ENCODE measurements at regions not wholly inside any gene's neighbourhood (a gene's known extent, or its start where the extent isn't known, plus 50 kb on each side); places are given as distances from the start of the nearest gene placed in this dataset.
A peak's percentile ranks its signal among the peaks of the same experiment; 100 is the strongest.
"Not testable (repeated sequence)": the region's sequence is repeated elsewhere in the genome, so short reads cannot be mapped to it uniquely, and the experiment has no call there.

DNA sequence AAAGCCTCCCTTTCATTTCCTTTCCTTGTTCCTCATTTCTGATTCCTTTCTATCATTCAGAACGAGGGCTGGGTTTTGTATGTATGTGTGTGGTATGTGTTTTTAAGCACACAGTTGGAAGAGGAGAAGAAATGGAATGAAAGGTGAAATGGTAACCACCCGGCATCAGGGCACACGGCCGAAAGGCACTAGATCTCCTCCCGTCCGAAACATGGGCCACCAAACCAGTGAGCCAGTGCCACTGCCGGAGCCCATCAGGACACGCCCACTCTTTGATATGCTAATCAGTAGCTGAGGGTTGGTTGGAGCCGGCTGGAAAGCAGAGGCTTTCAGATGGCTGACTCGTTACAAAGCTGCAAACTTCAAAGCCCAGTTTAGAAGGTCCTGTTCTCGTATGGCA lies 228.6 kb upstream of the JARID2 start:
- no peaks in the 10 kb centered on the region for H3K27me3 ChIP-seq (ENCODE audit: control insufficient read depth, insufficient read depth, low read length)
- H3K4me1 ChIP-seq (ENCODE audit: control insufficient read depth, insufficient read depth, low read length), result peaks cover 8% of the 10 kb centered on the region
- WGBS (ENCODE audit: insufficient coverage), result 18% methylated on average over 10 of the region's 11 CpGs
- no peak overlapping the region for H3K27ac ChIP-seq (ENCODE audit: low read depth, low read length)
- no peak overlapping the region for H3K4me3 ChIP-seq (ENCODE audit: low read depth, low read length)
- H3K36me3 ChIP-seq (ENCODE audit: control insufficient read depth, insufficient read depth, low read length), result no peaks in the 10 kb centered on the region
- peak in 2 of 6 donors; percentile 54 to 58 for DNase-seq (ENCODE audit: low read depth in 4 of 6, low spot score in 6 of 6)
- H3K9me3 ChIP-seq (ENCODE audit: control insufficient read depth, insufficient read depth, low read length), result no peaks in the 10 kb centered on the region

DNA sequence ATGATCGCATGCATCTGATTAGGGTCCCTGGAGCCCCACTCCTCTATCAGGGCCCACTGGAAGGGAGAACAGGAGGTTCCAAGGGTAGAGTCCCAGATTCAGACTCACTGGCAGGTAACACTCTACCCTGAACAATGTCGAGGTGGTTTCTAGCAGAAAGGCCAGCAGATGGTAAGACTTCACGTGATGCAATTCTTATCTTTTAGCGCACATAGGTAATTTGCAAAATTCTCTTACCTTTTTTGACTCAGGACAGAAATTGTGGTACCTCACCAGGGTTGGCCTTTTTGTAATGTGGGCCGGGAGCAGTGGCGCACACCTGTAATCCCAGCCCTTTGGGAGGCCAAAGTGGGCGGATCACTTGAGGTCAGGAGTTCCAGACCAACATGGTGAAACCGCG lies 228.1 kb upstream of the JARID2 start:
- Histone ChIP-seq H3K4me1 (ENCODE audit: control insufficient read depth, insufficient read depth, low read length) (peaks cover 8% of the 10 kb centered on the region), H3K27ac (ENCODE audit: low read depth, low read length) (no peak overlapping the region), H3K4me3 (ENCODE audit: low read depth, low read length) (no peak overlapping the region), H3K36me3 (ENCODE audit: control insufficient read depth, insufficient read depth, low read length) (no peaks in the 10 kb centered on the region), H3K9me3 (ENCODE audit: control insufficient read depth, insufficient read depth, low read length) (no peaks in the 10 kb centered on the region), H3K27me3 (ENCODE audit: control insufficient read depth, insufficient read depth, low read length) (no peaks in the 10 kb centered on the region)
- DNase-seq (ENCODE audit: low read depth in 4 of 6, low spot score in 6 of 6), result no peak
- 93% methylated on average over 7 of the region's 9 CpGs for WGBS (ENCODE audit: insufficient coverage)

DNA sequence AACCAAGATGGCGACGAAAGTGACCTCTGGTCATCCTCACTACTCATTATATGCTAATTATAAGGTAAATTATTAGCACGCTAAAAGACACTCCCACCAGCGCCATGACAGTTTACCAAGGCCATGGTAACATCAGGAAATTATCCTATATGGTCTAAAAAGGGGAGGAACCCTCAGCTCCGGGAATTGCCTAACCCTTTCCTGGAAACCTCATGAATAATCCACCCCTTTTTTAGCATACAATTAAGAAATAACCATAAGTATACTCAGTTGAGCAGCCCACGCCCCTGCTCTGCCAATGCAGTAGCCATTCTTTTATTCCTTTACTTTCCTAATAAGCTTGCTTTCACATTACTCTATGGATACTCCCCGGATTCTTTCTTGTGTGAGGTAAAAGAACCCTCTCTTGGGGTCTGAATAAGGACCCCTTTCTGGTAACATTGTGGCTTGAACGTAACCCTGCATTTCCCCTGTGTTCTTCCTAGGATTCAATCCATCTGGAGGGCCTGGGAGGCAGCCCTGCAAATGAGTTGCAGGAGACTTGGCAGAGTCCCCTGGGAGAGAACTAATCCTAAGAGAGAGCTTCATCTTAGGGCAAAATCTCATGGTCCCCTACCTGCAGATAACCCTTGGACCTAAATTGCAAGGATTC lies 225.6 kb upstream of the JARID2 start:
- Histone ChIP-seq H3K36me3 (ENCODE audit: control insufficient read depth, insufficient read depth, low read length) (no peaks in the 10 kb centered on the region), H3K4me1 (ENCODE audit: control insufficient read depth, insufficient read depth, low read length) (peaks cover 8% of the 10 kb centered on the region), H3K27me3 (ENCODE audit: control insufficient read depth, insufficient read depth, low read length) (no peaks in the 10 kb centered on the region), H3K9me3 (ENCODE audit: control insufficient read depth, insufficient read depth, low read length) (no peaks in the 10 kb centered on the region), H3K4me3 (ENCODE audit: low read depth, low read length) (no peak overlapping the region), H3K27ac (ENCODE audit: low read depth, low read length) (no peak overlapping the region)
- 87% methylated on average over 3 of the region's 8 CpGs for WGBS (ENCODE audit: insufficient coverage)
- no peak for DNase-seq (ENCODE audit: low read depth in 4 of 6, low spot score in 6 of 6)

DNA sequence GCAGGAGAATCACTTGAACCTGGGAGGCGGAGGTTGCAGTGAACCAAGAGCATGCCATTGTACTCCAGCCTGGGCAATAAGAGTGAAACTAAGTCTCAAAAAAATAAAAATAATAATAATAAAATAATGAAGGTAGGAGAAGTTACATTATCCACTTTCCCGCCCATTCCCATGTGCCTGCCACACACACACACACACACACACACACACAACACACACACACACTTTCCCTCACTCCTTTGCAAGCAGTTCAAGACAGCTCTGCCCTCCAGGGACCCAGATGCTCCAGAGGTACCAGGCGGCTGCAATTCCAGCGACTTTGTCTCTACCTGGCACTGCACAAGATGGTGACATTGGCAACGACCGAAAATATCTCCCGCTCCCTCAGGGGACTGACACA lies 224.8 kb upstream of the JARID2 start:
- WGBS (ENCODE audit: insufficient coverage), result 96% methylated on average over 3 of the region's 7 CpGs
- Histone ChIP-seq H3K27ac (ENCODE audit: low read depth, low read length) (no peak overlapping the region), H3K4me3 (ENCODE audit: low read depth, low read length) (no peak overlapping the region), H3K27me3 (ENCODE audit: control insufficient read depth, insufficient read depth, low read length) (no peaks in the 10 kb centered on the region), H3K9me3 (ENCODE audit: control insufficient read depth, insufficient read depth, low read length) (no peaks in the 10 kb centered on the region), H3K36me3 (ENCODE audit: control insufficient read depth, insufficient read depth, low read length) (no peaks in the 10 kb centered on the region), H3K4me1 (ENCODE audit: control insufficient read depth, insufficient read depth, low read length) (peaks cover 8% of the 10 kb centered on the region)
- no peak for DNase-seq (ENCODE audit: low read depth in 4 of 6, low spot score in 6 of 6)

DNA sequence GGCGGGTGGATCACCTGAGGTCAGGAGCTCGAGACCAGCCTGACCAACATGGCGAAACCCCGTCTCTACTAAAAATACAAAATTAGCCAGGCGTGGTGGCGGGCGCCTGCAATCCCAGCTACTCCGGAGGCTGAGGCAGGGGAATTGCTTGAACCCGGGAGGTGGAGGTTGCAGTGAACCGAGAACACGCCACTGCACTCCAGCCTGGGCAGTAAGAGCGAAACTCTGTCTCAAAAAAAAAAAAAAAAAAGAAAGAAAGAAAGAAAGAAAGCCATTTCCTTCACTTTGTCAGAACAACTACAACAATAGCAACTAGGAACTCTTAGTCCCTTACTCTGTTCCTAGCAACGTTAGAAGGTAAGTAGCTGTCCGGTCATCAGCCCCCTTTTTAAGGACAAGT lies 222.9 kb upstream of the JARID2 start:
- not testable (repeated sequence) for H3K9me3 ChIP-seq (ENCODE audit: control insufficient read depth, insufficient read depth, low read length); DNase-seq (ENCODE audit: low read depth in 4 of 6, low spot score in 6 of 6); H3K36me3 ChIP-seq (ENCODE audit: control insufficient read depth, insufficient read depth, low read length); H3K27ac ChIP-seq (ENCODE audit: low read depth, low read length); H3K27me3 ChIP-seq (ENCODE audit: control insufficient read depth, insufficient read depth, low read length); H3K4me1 ChIP-seq (ENCODE audit: control insufficient read depth, insufficient read depth, low read length); H3K4me3 ChIP-seq (ENCODE audit: low read depth, low read length)
- 100% methylated on average over 5 of the region's 14 CpGs for WGBS (ENCODE audit: insufficient coverage)

DNA sequence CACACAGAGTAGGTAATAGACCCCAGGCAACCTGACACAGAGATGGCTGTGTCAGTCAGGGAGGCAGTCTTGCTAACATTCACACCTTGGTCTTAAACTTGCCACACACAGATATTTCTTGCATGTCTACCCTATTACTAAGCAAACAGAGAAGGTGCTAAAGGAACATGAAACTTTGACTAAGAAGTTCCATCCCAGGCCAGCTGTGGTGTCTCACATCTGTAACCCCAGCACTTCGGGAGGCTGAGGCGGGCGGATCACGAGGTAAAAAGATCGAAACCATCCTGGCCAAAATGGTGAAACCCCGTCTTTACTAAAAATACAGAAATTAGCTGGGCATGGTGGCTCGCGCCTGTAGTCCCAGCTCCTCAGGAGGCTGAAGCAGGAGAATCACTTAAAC lies 222.4 kb upstream of the JARID2 start:
- Histone ChIP-seq H3K9me3 (ENCODE audit: control insufficient read depth, insufficient read depth, low read length) (no peaks in the 10 kb centered on the region), H3K36me3 (ENCODE audit: control insufficient read depth, insufficient read depth, low read length) (no peaks in the 10 kb centered on the region), H3K4me3 (ENCODE audit: low read depth, low read length) (no peak overlapping the region), H3K27ac (ENCODE audit: low read depth, low read length) (no peak overlapping the region), H3K27me3 (ENCODE audit: control insufficient read depth, insufficient read depth, low read length) (no peaks in the 10 kb centered on the region), H3K4me1 (ENCODE audit: control insufficient read depth, insufficient read depth, low read length) (peaks cover 4% of the 10 kb centered on the region)
- WGBS (ENCODE audit: insufficient coverage), result 100% methylated on average over 6 of the region's 8 CpGs
- DNase-seq (ENCODE audit: low read depth in 4 of 6, low spot score in 6 of 6), result no peak

DNA sequence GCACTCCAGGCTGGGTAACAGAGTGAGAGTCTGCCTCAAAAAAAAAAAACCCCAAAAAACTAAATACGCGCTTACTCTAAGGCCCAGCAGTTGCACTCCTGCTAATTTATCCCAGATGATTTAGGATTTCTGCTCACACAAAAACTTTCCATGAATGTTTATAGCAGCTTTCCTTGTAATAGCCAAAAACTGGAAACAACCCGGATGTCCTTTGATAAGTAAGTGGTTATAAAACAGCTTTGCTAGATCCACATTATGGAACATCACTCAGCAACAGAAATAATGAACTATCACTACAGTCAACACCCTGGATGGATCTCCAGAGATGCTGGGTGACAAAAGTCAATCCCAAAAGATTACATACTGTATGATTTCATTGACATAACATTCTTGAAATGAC lies 220.4 kb upstream of the JARID2 start:
- H3K27me3 ChIP-seq (ENCODE audit: control insufficient read depth, insufficient read depth, low read length), result no peaks in the 10 kb centered on the region
- H3K36me3 ChIP-seq (ENCODE audit: control insufficient read depth, insufficient read depth, low read length), result no peaks in the 10 kb centered on the region
- no peak overlapping the region for H3K27ac ChIP-seq (ENCODE audit: low read depth, low read length)
- no peak overlapping the region for H3K4me3 ChIP-seq (ENCODE audit: low read depth, low read length)
- WGBS (ENCODE audit: insufficient coverage), result 92% methylated on average over 2 of the region's 3 CpGs
- no peaks in the 10 kb centered on the region for H3K9me3 ChIP-seq (ENCODE audit: control insufficient read depth, insufficient read depth, low read length)
- H3K4me1 ChIP-seq (ENCODE audit: control insufficient read depth, insufficient read depth, low read length), result peaks cover 4% of the 10 kb centered on the region
- DNase-seq (ENCODE audit: low read depth in 4 of 6, low spot score in 6 of 6), result no peak

DNA sequence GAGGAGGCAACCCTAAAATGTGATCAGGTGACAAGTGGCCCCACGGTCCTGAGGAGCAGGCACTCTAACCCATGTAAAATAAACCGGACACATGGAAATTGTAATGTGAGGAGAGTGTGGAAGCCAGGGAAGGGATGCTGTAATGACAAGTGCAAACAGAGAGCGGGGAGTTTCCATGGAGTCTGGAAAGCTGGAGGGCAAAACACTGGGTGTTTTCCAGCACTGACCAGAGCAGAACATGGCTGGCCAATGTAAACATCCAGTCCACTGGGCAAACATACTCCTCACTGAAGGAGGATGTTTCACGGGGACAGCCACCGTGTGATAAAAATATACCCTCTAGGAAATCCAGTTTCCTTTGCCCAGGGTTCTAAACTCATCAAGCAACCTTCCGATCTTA lies 219.0 kb upstream of the JARID2 start:
- 88% methylated on average over 3 of the region's 6 CpGs for WGBS (ENCODE audit: insufficient coverage)
- no peaks in the 10 kb centered on the region for H3K9me3 ChIP-seq (ENCODE audit: control insufficient read depth, insufficient read depth, low read length)
- no peaks in the 10 kb centered on the region for H3K27me3 ChIP-seq (ENCODE audit: control insufficient read depth, insufficient read depth, low read length)
- peaks cover under 1% of the 10 kb centered on the region for H3K4me1 ChIP-seq (ENCODE audit: control insufficient read depth, insufficient read depth, low read length)
- no peaks in the 10 kb centered on the region for H3K36me3 ChIP-seq (ENCODE audit: control insufficient read depth, insufficient read depth, low read length)
- no peak overlapping the region for H3K27ac ChIP-seq (ENCODE audit: low read depth, low read length)
- DNase-seq (ENCODE audit: low read depth in 4 of 6, low spot score in 6 of 6), result peak in 1 of 6 donors; percentile 56
- no peak overlapping the region for H3K4me3 ChIP-seq (ENCODE audit: low read depth, low read length)

DNA sequence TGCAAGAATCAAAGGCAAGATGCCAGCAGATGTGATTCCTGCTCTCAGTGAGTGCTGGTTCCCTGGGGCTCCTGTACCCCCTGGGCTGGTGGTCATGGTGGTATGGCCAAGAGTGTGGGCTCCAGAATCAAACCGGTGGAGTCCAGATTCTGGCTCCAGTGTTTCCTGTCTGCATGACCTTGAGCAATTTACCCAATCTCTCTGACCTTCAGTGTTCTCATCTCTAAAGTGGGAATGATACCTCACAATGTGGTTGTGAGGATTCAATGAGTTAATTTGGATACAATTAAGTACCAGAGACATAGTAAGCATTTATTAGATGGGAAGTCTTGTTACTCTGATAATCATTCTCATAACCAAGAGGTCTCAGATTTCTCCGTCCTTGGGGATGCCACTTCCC lies 218.4 kb upstream of the JARID2 start:
- no peak for DNase-seq (ENCODE audit: low read depth in 4 of 6, low spot score in 6 of 6)
- H3K36me3 ChIP-seq (ENCODE audit: control insufficient read depth, insufficient read depth, low read length), result no peaks in the 10 kb centered on the region
- no peaks in the 10 kb centered on the region for H3K27me3 ChIP-seq (ENCODE audit: control insufficient read depth, insufficient read depth, low read length)
- H3K27ac ChIP-seq (ENCODE audit: low read depth, low read length), result no peak overlapping the region
- no peak overlapping the region for H3K4me3 ChIP-seq (ENCODE audit: low read depth, low read length)
- H3K4me1 ChIP-seq (ENCODE audit: control insufficient read depth, insufficient read depth, low read length), result no peaks in the 10 kb centered on the region
- no peaks in the 10 kb centered on the region for H3K9me3 ChIP-seq (ENCODE audit: control insufficient read depth, insufficient read depth, low read length)
- 100% methylated on average over 1 of the region's 2 CpGs for WGBS (ENCODE audit: insufficient coverage)

DNA sequence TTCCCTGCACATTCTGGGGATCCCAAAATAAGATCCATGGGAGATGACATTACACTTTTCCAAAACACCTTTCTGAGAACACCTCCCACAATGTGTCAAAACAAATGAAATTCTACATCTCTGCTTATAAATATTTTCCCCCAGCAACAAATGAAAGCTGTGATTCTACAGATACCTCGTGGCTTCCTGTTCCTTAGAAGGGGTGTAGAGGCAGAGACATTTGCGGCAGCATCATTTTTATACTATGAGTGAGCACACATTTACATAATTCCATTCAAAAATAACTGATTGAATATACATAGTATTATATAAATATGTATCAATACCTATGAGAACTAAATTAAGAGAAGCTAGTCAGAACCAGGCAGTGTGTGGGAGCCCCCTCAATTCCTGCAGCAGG lies 213.9 kb upstream of the JARID2 start:
- no peaks in the 10 kb centered on the region for H3K9me3 ChIP-seq (ENCODE audit: control insufficient read depth, insufficient read depth, low read length)
- WGBS (ENCODE audit: insufficient coverage), result no CpG with 5 or more reads among the region's 2 CpGs
- no peaks in the 10 kb centered on the region for H3K27me3 ChIP-seq (ENCODE audit: control insufficient read depth, insufficient read depth, low read length)
- H3K27ac ChIP-seq (ENCODE audit: low read depth, low read length), result no peak overlapping the region
- peaks cover 8% of the 10 kb centered on the region for H3K4me1 ChIP-seq (ENCODE audit: control insufficient read depth, insufficient read depth, low read length)
- H3K36me3 ChIP-seq (ENCODE audit: control insufficient read depth, insufficient read depth, low read length), result no peaks in the 10 kb centered on the region
- DNase-seq (ENCODE audit: low read depth in 4 of 6, low spot score in 6 of 6), result no peak
- no peak overlapping the region for H3K4me3 ChIP-seq (ENCODE audit: low read depth, low read length)
